Occipital lobe (tissue), 1 donor: ENCODE measurements at regions not wholly inside any gene's neighbourhood (a gene's known extent, or its start where the extent isn't known, plus 50 kb on each side); places are given as distances from the start of the nearest gene placed in this dataset.

ENCODE experiments used
- DNase-seq: peaks from one replicate; lab custom pipeline; 2025; lab: John Stamatoyannopoulos, UW

GRCh38 chr5:116666901-116667300 is 92.3 kb upstream of the SEMA6A start:
- no peak for DNase-seq

- no peak for DNase-seq
Observed at GRCh38 chr5:116664988-116665387, 90.4 kb upstream of the SEMA6A start.

GRCh38 chr5:116663081-116663480 is 88.5 kb upstream of the SEMA6A start:
- DNase-seq = no peak

- DNase-seq = no peak
Observed at GRCh38 chr5:116661419-116661818, 86.8 kb upstream of the SEMA6A start.

GRCh38 chr5:116660929-116661328 is 86.3 kb upstream of the SEMA6A start:
- DNase-seq = no peak

- DNase-seq = no peak
Observed at GRCh38 chr5:116658830-116659229, 84.2 kb upstream of the SEMA6A start.

- no peak for DNase-seq
Observed at GRCh38 chr5:116658141-116658540, 83.5 kb upstream of the SEMA6A start.

- DNase-seq = no peak
Observed at GRCh38 chr5:116655431-116655830, 80.8 kb upstream of the SEMA6A start.

- DNase-seq = no peak
Observed at GRCh38 chr5:116654925-116655324, 80.3 kb upstream of the SEMA6A start.

GRCh38 chr5:116652903-116653302 is 78.3 kb upstream of the SEMA6A start:
- no peak for DNase-seq

- peak; percentile 73 for DNase-seq
Observed at GRCh38 chr5:116652196-116652729, 77.6 kb upstream of the SEMA6A start.

GRCh38 chr5:116651653-116652052 is 77.0 kb upstream of the SEMA6A start:
- no peak for DNase-seq

GRCh38 chr5:116650964-116651363 is 76.3 kb upstream of the SEMA6A start:
- DNase-seq = no peak

GRCh38 chr5:116650544-116650943 is 75.9 kb upstream of the SEMA6A start:
- peak; percentile 3 for DNase-seq

- no peak for DNase-seq
Observed at GRCh38 chr5:116646611-116647289, 72.1 kb upstream of the SEMA6A start.

- DNase-seq = no peak
Observed at GRCh38 chr5:116645627-116646026, 71.0 kb upstream of the SEMA6A start.

GRCh38 chr5:116640236-116640635 is 65.6 kb upstream of the SEMA6A start:
- DNase-seq = no peak

GRCh38 chr5:116637149-116637740 is 62.6 kb upstream of the SEMA6A start:
- no peak for DNase-seq

GRCh38 chr5:116632890-116633289 is 58.3 kb upstream of the SEMA6A start:
- DNase-seq = no peak

- no peak for DNase-seq
Observed at GRCh38 chr5:116631147-116631546, 56.5 kb upstream of the SEMA6A start.

- DNase-seq = no peak
Observed at GRCh38 chr5:116629168-116629567, 54.5 kb upstream of the SEMA6A start.

- no peak for DNase-seq
Observed at GRCh38 chr5:116626945-116627679, 52.5 kb upstream of the SEMA6A start.
